ENCODE measurements at regions not wholly inside any gene's neighbourhood (a gene's known extent, or its start where the extent isn't known, plus 50 kb on each side); places are given as distances from the start of the nearest gene placed in this dataset.

- no peak for DNase-seq (ENCODE audit: low spot score)
These were observed 215.0 kb upstream of the MARCKS start for GRCh38 chr6:113642001-113642713.

GRCh38 chr6:113642714-113643406 is 214.3 kb upstream of the MARCKS start:
- no peak for DNase-seq (ENCODE audit: low spot score)

- no peak for DNase-seq (ENCODE audit: low spot score)
These were observed 213.8 kb upstream of the MARCKS start for GRCh38 chr6:113643407-113643770.

GRCh38 chr6:113644861-113645575 is 212.1 kb upstream of the MARCKS start:
- no peak for DNase-seq (ENCODE audit: low spot score)

- DNase-seq (ENCODE audit: low spot score), result no peak
These were observed 211.6 kb upstream of the MARCKS start for GRCh38 chr6:113645576-113645970.

- no peak for DNase-seq (ENCODE audit: low spot score)
These were observed 211.2 kb upstream of the MARCKS start for GRCh38 chr6:113645986-113646385.

GRCh38 chr6:113646701-113647100 is 210.4 kb upstream of the MARCKS start:
- no peak for DNase-seq (ENCODE audit: low spot score)

- DNase-seq (ENCODE audit: low spot score), result no peak
These were observed 209.8 kb upstream of the MARCKS start for GRCh38 chr6:113647143-113647889.

- DNase-seq (ENCODE audit: low spot score), result no peak
These were observed 208.4 kb upstream of the MARCKS start for GRCh38 chr6:113648698-113649097.

GRCh38 chr6:113649276-113649675 is 207.9 kb upstream of the MARCKS start:
- DNase-seq (ENCODE audit: low spot score), result no peak

GRCh38 chr6:113649880-113650609 is 207.1 kb upstream of the MARCKS start:
- DNase-seq (ENCODE audit: low spot score), result no peak

GRCh38 chr6:113650610-113650979 is 206.6 kb upstream of the MARCKS start:
- no peak for DNase-seq (ENCODE audit: low spot score)

GRCh38 chr6:113651120-113651519 is 206.0 kb upstream of the MARCKS start:
- peak; percentile 85 for DNase-seq (ENCODE audit: low spot score)

- DNase-seq (ENCODE audit: low spot score), result no peak
These were observed 205.2 kb upstream of the MARCKS start for GRCh38 chr6:113651920-113652319.

GRCh38 chr6:113653275-113653674 is 203.9 kb upstream of the MARCKS start:
- no peak for DNase-seq (ENCODE audit: low spot score)

GRCh38 chr6:113654396-113654795 is 202.7 kb upstream of the MARCKS start:
- peak; percentile 84 for DNase-seq (ENCODE audit: low spot score)

GRCh38 chr6:113655761-113656160 is 201.4 kb upstream of the MARCKS start:
- no peak for DNase-seq (ENCODE audit: low spot score)

- DNase-seq (ENCODE audit: low spot score), result no peak
These were observed 197.3 kb upstream of the MARCKS start for GRCh38 chr6:113659762-113660404.

GRCh38 chr6:113660819-113661218 is 196.3 kb upstream of the MARCKS start:
- DNase-seq (ENCODE audit: low spot score), result no peak

- no peak for DNase-seq (ENCODE audit: low spot score)
These were observed 195.0 kb upstream of the MARCKS start for GRCh38 chr6:113662093-113662665.

All from pons (tissue), 1 donor.